GM18907 (cell line): ENCODE measurements at regions not wholly inside any gene's neighbourhood (a gene's known extent, or its start where the extent isn't known, plus 50 kb on each side); places are given as distances from the start of the nearest gene placed in this dataset.

Experiments used
- ATAC-seq: cut with Tn5 transposase; IDR thresholded peaks from one replicate; pipeline ENCODE4 v1.9.1; 2021; ENCODE audit warnings: mild to moderate bottlenecking, moderate library complexity; ENCODE audit not compliant: unreplicated experiment

- no peak for ATAC-seq
These were observed 230.2 kb upstream of the AKR1E2 start for GRCh38 chr10:4595719-4596319.

GRCh38 chr10:4590807-4591206 is 235.2 kb upstream of the AKR1E2 start:
- no peak for ATAC-seq

- no peak for ATAC-seq
These were observed 237.2 kb upstream of the AKR1E2 start for GRCh38 chr10:4588824-4589223.

- ATAC-seq: no peak
These were observed 238.5 kb upstream of the AKR1E2 start for GRCh38 chr10:4587466-4587865.

GRCh38 chr10:4586776-4587175 is 239.2 kb upstream of the AKR1E2 start:
- ATAC-seq: no peak

- no peak for ATAC-seq
These were observed 244.1 kb upstream of the AKR1E2 start for GRCh38 chr10:4581929-4582328.

GRCh38 chr10:4579844-4580243 is 246.2 kb upstream of the AKR1E2 start:
- ATAC-seq: no peak

GRCh38 chr10:4576206-4576605 is 249.8 kb upstream of the AKR1E2 start:
- no peak for ATAC-seq

- no peak for ATAC-seq
These were observed 256.9 kb upstream of the AKR1E2 start for GRCh38 chr10:4569151-4569550.

GRCh38 chr10:4568731-4569130 is 257.3 kb upstream of the AKR1E2 start:
- ATAC-seq: no peak

- no peak for ATAC-seq
These were observed 257.9 kb upstream of the AKR1E2 start for GRCh38 chr10:4568086-4568485.

GRCh38 chr10:4567637-4568036 is 258.4 kb upstream of the AKR1E2 start:
- no peak for ATAC-seq

GRCh38 chr10:4566011-4566410 is 260.0 kb upstream of the AKR1E2 start:
- no peak for ATAC-seq

- ATAC-seq: no peak
These were observed 264.7 kb upstream of the AKR1E2 start for GRCh38 chr10:4561296-4561695.

GRCh38 chr10:4557469-4557868 is 268.5 kb upstream of the AKR1E2 start:
- ATAC-seq: no peak

- no peak for ATAC-seq
These were observed 269.5 kb upstream of the AKR1E2 start for GRCh38 chr10:4556527-4556926.

GRCh38 chr10:4555920-4556319 is 270.1 kb upstream of the AKR1E2 start:
- ATAC-seq: no peak

GRCh38 chr10:4549139-4549653 is 276.8 kb upstream of the AKR1E2 start:
- no peak for ATAC-seq

- no peak for ATAC-seq
These were observed 279.1 kb upstream of the AKR1E2 start for GRCh38 chr10:4546931-4547330.

GRCh38 chr10:4546500-4546899 is 279.5 kb upstream of the AKR1E2 start:
- no peak for ATAC-seq

GRCh38 chr10:4545062-4545461 is 280.9 kb upstream of the AKR1E2 start:
- ATAC-seq: no peak

GRCh38 chr10:4543938-4544533 is 282.0 kb upstream of the AKR1E2 start:
- no peak for ATAC-seq

- ATAC-seq: no peak
These were observed 284.7 kb upstream of the AKR1E2 start for GRCh38 chr10:4541292-4541691.
